H1 (cell line): ENCODE measurements at regions not wholly inside any gene's neighbourhood (a gene's known extent, or its start where the extent isn't known, plus 50 kb on each side); places are given as distances from the start of the nearest gene placed in this dataset.

Source experiments
- CHD7 ChIP-seq: fragments of 300-600 bp; sonication (generic); IDR thresholded peaks from 2 replicates; pipeline ENCODE4 v1.7.1; 2012; ENCODE audit warnings: low read length, moderate library complexity, mild to moderate bottlenecking, inconsistent platforms; ENCODE audit not compliant: insufficient replicate concordance
- NRF1 ChIP-seq: IDR thresholded peaks from 2 replicates; pipeline ENCODE4 v1.6.1; 2011; ENCODE audit warnings: mild to moderate bottlenecking, low read depth, low read length, improper control_type of control experiment

- TF ChIP-seq CHD7 = no peak
- TF ChIP-seq NRF1 = no peak
Measured at GRCh38 chr12:67559751-67560150, 88.8 kb upstream of the DYRK2 start (continued).
